Activated CD8-positive, alpha-beta memory T cell treated with anti-CD3 and anti-CD28 coated beads, Interleukin-2, amount 10 ng/mL, durations not matched to agents 7 days and 5 days (primary cell): ENCODE measurements at regions not wholly inside any gene's neighbourhood (a gene's known extent, or its start where the extent isn't known, plus 50 kb on each side); places are given as distances from the start of the nearest gene placed in this dataset.
"Not testable (repeated sequence)": the region's sequence is repeated elsewhere in the genome, so short reads cannot be mapped to it uniquely, and the experiment has no call there.

ENCODE experiments used
- ATAC-seq: fragments of 150-1000 bp; cut with Tn5 transposase; one replicate; pipeline ENCODE4 v1.10.0; 2021; ENCODE audit warnings: moderate library complexity
- CTCF ChIA-PET: fragments of 350-600 bp; sonication (Branson Sonifier 250); formaldehyde crosslinking; loops from one replicate; lab custom pipeline; 2021; ENCODE audit warnings: antibody characterized with exemption; lab: Charles Lee
- DNase-seq: peaks from one replicate; pipeline ENCODE4 v3.0.0-alpha.2; 2020
- H3K27ac Mint-ChIP-seq: one replicate; pipeline ENCODE4 v1.8.0; 2021; ENCODE audit warnings: mild to moderate bottlenecking, mixed read lengths
- H3K27me3 Mint-ChIP-seq: one replicate; pipeline ENCODE4 v1.8.0; 2021; ENCODE audit warnings: mixed read lengths
- H3K36me3 Mint-ChIP-seq: one replicate; pipeline ENCODE4 v1.8.0; 2021; ENCODE audit warnings: mild to moderate bottlenecking, mixed read lengths
- H3K4me1 Mint-ChIP-seq: one replicate; pipeline ENCODE4 v1.8.0; 2021; ENCODE audit warnings: mixed read lengths
- H3K4me3 Mint-ChIP-seq: one replicate; pipeline ENCODE4 v1.8.0; 2021; ENCODE audit warnings: mild to moderate bottlenecking, moderate library complexity, mixed read lengths
- H3K9me3 Mint-ChIP-seq: one replicate; pipeline ENCODE4 v1.8.0; 2022; ENCODE audit warnings: low read depth, mixed read lengths

GRCh38 chr2:14047491-14047890 lies 585.0 kb upstream of the LRATD1 start:
- H3K27me3 Mint-ChIP-seq, result no peaks in the 10 kb centered on the region
- ATAC-seq (no peak), DNase-seq (no peak)
- no peak overlapping the region for H3K27ac Mint-ChIP-seq
- H3K9me3 Mint-ChIP-seq, result peaks cover 9% of the 10 kb centered on the region
- CTCF ChIA-PET, result no interaction called here
- no peaks in the 10 kb centered on the region for H3K36me3 Mint-ChIP-seq
- no peak overlapping the region for H3K4me3 Mint-ChIP-seq
- H3K4me1 Mint-ChIP-seq, result no peaks in the 10 kb centered on the region

GRCh38 chr2:14051401-14051800 lies 581.1 kb upstream of the LRATD1 start:
- H3K9me3 Mint-ChIP-seq, result peaks cover 9% of the 10 kb centered on the region
- CTCF ChIA-PET, result no interaction called here
- ATAC-seq, result no peak

GRCh38 chr2:14053105-14053504 lies 579.4 kb upstream of the LRATD1 start:
- Mint-ChIP-seq H3K4me1 (no peaks in the 10 kb centered on the region), H3K27me3 (no peaks in the 10 kb centered on the region), H3K9me3 (peaks cover 10% of the 10 kb centered on the region), H3K4me3 (no peak overlapping the region), H3K36me3 (no peaks in the 10 kb centered on the region), H3K27ac (no peak overlapping the region)
- ATAC-seq, result no peak
- no peak for DNase-seq
- CTCF ChIA-PET, result no interaction called here

More at GRCh38 chr2:14051401-14051800, 581.1 kb upstream of the LRATD1 start:
- no peak for DNase-seq
- Mint-ChIP-seq H3K36me3 (no peaks in the 10 kb centered on the region), H3K27ac (no peak overlapping the region), H3K4me1 (no peaks in the 10 kb centered on the region), H3K4me3 (no peak overlapping the region), H3K27me3 (no peaks in the 10 kb centered on the region)

GRCh38 chr2:14064346-14064745 lies 568.2 kb upstream of the LRATD1 start:
- no peak for ATAC-seq
- no peak for DNase-seq
- H3K9me3 Mint-ChIP-seq, result peaks cover 2% of the 10 kb centered on the region
- no peaks in the 10 kb centered on the region for H3K36me3 Mint-ChIP-seq
- CTCF ChIA-PET, result no interaction called here
- no peak overlapping the region for H3K27ac Mint-ChIP-seq
- no peaks in the 10 kb centered on the region for H3K4me1 Mint-ChIP-seq
- no peak overlapping the region for H3K4me3 Mint-ChIP-seq
- no peaks in the 10 kb centered on the region for H3K27me3 Mint-ChIP-seq

- H3K27me3 Mint-ChIP-seq, result no peaks in the 10 kb centered on the region
- ATAC-seq (no peak), DNase-seq (no peak)
- no peaks in the 10 kb centered on the region for H3K4me1 Mint-ChIP-seq
- CTCF ChIA-PET, result no interaction called here
- H3K36me3 Mint-ChIP-seq, result no peaks in the 10 kb centered on the region
- peaks cover 3% of the 10 kb centered on the region for H3K9me3 Mint-ChIP-seq
- H3K27ac Mint-ChIP-seq, result no peak overlapping the region
- H3K4me3 Mint-ChIP-seq, result no peak overlapping the region
These were observed 560.2 kb upstream of the LRATD1 start for GRCh38 chr2:14072338-14072737.

GRCh38 chr2:14074691-14075090 lies 557.8 kb upstream of the LRATD1 start:
- Mint-ChIP-seq H3K27ac (no peak overlapping the region), H3K4me3 (no peak overlapping the region), H3K4me1 (no peaks in the 10 kb centered on the region), H3K36me3 (no peaks in the 10 kb centered on the region), H3K9me3 (peaks cover 8% of the 10 kb centered on the region), H3K27me3 (no peaks in the 10 kb centered on the region)
- DNase-seq, result no peak
- ATAC-seq, result no peak
- CTCF ChIA-PET, result no interaction called here

- no peaks in the 10 kb centered on the region for H3K4me1 Mint-ChIP-seq
- peaks cover 9% of the 10 kb centered on the region for H3K9me3 Mint-ChIP-seq
- CTCF ChIA-PET, result no interaction called here
- DNase-seq (no peak), ATAC-seq (no peak)
- H3K27me3 Mint-ChIP-seq, result no peaks in the 10 kb centered on the region
- no peaks in the 10 kb centered on the region for H3K36me3 Mint-ChIP-seq
- no peak overlapping the region for H3K27ac Mint-ChIP-seq
- H3K4me3 Mint-ChIP-seq, result no peak overlapping the region
These were observed 552.9 kb upstream of the LRATD1 start for GRCh38 chr2:14079576-14079975.

GRCh38 chr2:14081521-14081920 lies 551.0 kb upstream of the LRATD1 start:
- Mint-ChIP-seq H3K36me3 (no peaks in the 10 kb centered on the region), H3K27ac (no peak overlapping the region), H3K9me3 (peaks cover 8% of the 10 kb centered on the region), H3K4me1 (no peaks in the 10 kb centered on the region), H3K4me3 (no peak overlapping the region), H3K27me3 (no peaks in the 10 kb centered on the region)
- ATAC-seq (no peak), DNase-seq (no peak)
- CTCF ChIA-PET, result no interaction called here

GRCh38 chr2:14082640-14083039 lies 549.9 kb upstream of the LRATD1 start:
- no peaks in the 10 kb centered on the region for H3K36me3 Mint-ChIP-seq
- no peak for ATAC-seq
- no peaks in the 10 kb centered on the region for H3K4me1 Mint-ChIP-seq
- H3K27me3 Mint-ChIP-seq, result no peaks in the 10 kb centered on the region
- no peak overlapping the region for H3K27ac Mint-ChIP-seq
- DNase-seq, result no peak
- no peak overlapping the region for H3K4me3 Mint-ChIP-seq
- peaks cover 8% of the 10 kb centered on the region for H3K9me3 Mint-ChIP-seq
- CTCF ChIA-PET, result no interaction called here

GRCh38 chr2:14094592-14094991 lies 537.9 kb upstream of the LRATD1 start:
- Mint-ChIP-seq H3K9me3 (no peaks in the 10 kb centered on the region), H3K27me3 (no peaks in the 10 kb centered on the region)

GRCh38 chr2:14099101-14099500 lies 533.4 kb upstream of the LRATD1 start:
- DNase-seq, H3K27ac Mint-ChIP-seq, H3K9me3 Mint-ChIP-seq, H3K4me3 Mint-ChIP-seq, H3K4me1 Mint-ChIP-seq, ATAC-seq, CTCF ChIA-PET, H3K27me3 Mint-ChIP-seq, H3K36me3 Mint-ChIP-seq: not testable (repeated sequence)

More at GRCh38 chr2:14094592-14094991, 537.9 kb upstream of the LRATD1 start:
- CTCF ChIA-PET, result no interaction called here
- no peaks in the 10 kb centered on the region for H3K4me1 Mint-ChIP-seq
- H3K4me3 Mint-ChIP-seq, result no peak overlapping the region
- no peak overlapping the region for H3K27ac Mint-ChIP-seq
- H3K36me3 Mint-ChIP-seq, result no peaks in the 10 kb centered on the region
- DNase-seq (no peak), ATAC-seq (no peak)

- no peaks in the 10 kb centered on the region for H3K27me3 Mint-ChIP-seq
- no peak overlapping the region for H3K27ac Mint-ChIP-seq
- H3K4me1 Mint-ChIP-seq, result no peaks in the 10 kb centered on the region
- H3K4me3 Mint-ChIP-seq, result no peak overlapping the region
- DNase-seq (no peak), ATAC-seq (no peak)
- CTCF ChIA-PET, result no interaction called here
- peaks cover 10% of the 10 kb centered on the region for H3K9me3 Mint-ChIP-seq
- H3K36me3 Mint-ChIP-seq, result no peaks in the 10 kb centered on the region
These were observed 518.2 kb upstream of the LRATD1 start for GRCh38 chr2:14114275-14114674.

- Mint-ChIP-seq H3K36me3 (no peaks in the 10 kb centered on the region), H3K4me1 (no peaks in the 10 kb centered on the region), H3K27me3 (no peaks in the 10 kb centered on the region), H3K9me3 (peaks cover 8% of the 10 kb centered on the region), H3K4me3 (no peak overlapping the region), H3K27ac (no peak overlapping the region)
- CTCF ChIA-PET, result no interaction called here
- DNase-seq, result no peak
- ATAC-seq, result no peak
These were observed 512.1 kb upstream of the LRATD1 start for GRCh38 chr2:14120376-14120775.

- CTCF ChIA-PET, result no interaction called here
- Mint-ChIP-seq H3K27ac (no peak overlapping the region), H3K4me1 (no peaks in the 10 kb centered on the region), H3K9me3 (peaks cover 11% of the 10 kb centered on the region), H3K4me3 (no peak overlapping the region), H3K36me3 (no peaks in the 10 kb centered on the region), H3K27me3 (no peaks in the 10 kb centered on the region)
- ATAC-seq (no peak), DNase-seq (no peak)
These were observed 508.9 kb upstream of the LRATD1 start for GRCh38 chr2:14123436-14124103.
